GM12892 (cell line): ENCODE measurements at regions not wholly inside any gene's neighbourhood (a gene's known extent, or its start where the extent isn't known, plus 50 kb on each side); places are given as distances from the start of the nearest gene placed in this dataset.
A peak's percentile ranks its signal among the peaks of the same experiment; 100 is the strongest.

ENCODE experiments used
- DNase-seq: peaks from one replicate; pipeline ENCODE4 v3.0.0; 2011; ENCODE audit not compliant: insufficient read length
- FAIRE-seq: peaks from 2 replicates; lab custom pipeline; 2011; peaks lifted over from hg19 to GRCh38; lab: Jason Lieb, UNC
- POLR2A ChIP-seq: IDR thresholded peaks from 2 replicates; pipeline ENCODE4 v1.6.1; 2011; ENCODE audit warnings: low read depth, low read length, control low read depth
- POLR2AphosphoS5 ChIP-seq: IDR thresholded peaks from 2 replicates; pipeline ENCODE4 v1.6.1; 2011; ENCODE audit warnings: low read depth, low read length, control low read depth
- TAF1 ChIP-seq: IDR thresholded peaks from 2 replicates; pipeline ENCODE4 v1.6.1; 2011; ENCODE audit warnings: low read depth, mild to moderate bottlenecking, control low read depth, low read length, borderline replicate concordance

DNA sequence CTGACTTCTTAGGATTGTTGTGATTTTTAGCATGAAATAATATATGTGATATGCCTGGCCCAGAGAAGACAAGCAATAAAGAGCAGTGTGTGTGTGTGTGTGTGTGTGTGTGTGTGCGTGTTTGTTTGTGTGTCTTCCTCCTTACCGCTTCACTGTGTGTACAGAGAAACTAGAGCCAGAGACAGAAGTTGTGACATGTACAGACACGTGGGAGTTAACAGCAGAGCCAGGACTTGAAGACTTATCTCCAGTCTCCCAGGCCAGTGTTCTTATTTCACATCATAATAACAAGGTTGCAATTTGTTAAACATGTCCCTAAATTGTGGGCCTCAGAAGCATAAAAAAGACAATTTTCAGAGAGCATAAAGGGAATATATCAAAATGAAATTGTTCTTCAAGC, 192.0 kb upstream of the JUN start:
- DNase-seq (no peak), FAIRE-seq (no peak)
- TF ChIP-seq POLR2AphosphoS5 (no peak), TAF1 (no peak), POLR2A (no peak)

DNA sequence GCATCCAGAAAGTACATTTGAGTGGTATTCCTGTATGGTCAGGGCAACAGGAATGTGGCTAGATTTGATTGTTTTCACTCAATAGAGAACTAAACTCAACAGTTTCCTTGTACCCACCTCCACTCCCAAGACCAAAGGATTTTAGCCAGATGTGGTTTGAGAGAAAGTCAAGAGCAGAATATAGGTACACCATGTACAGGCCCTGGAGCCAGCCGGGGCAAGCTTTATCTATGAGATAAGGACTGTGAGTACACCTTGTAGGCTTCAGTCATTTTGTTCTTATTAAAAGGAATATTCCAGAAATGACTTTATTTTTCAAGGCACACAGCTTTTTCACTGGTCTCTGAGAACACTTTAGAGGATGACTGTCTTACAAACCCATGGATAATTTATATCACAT, 192.4 kb upstream of the JUN start:
- FAIRE-seq (no peak), DNase-seq (no peak)
- no peak for TF ChIP-seq POLR2AphosphoS5
- TF ChIP-seq POLR2A: no peak
- no peak for TF ChIP-seq TAF1

DNA sequence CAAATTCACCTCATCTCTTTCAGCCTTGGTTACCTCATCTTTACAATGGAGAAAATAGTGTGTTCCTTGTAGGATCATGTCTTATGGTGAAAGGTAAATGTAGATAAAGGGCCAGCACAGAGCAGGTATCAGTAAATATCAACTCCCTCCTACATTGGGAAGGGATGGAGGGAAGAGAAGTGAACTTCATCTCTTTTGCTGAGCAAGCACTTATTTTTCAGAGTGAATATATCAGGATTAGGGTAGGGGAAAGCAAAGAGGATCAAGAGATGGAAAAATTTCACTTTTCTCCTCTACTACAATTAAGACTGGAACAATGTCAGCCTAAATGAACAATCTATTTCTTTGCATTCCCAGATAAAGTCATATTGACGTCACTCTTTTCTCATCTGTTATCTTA, 193.8 kb upstream of the JUN start:
- TF ChIP-seq TAF1 (no peak), POLR2A (no peak), POLR2AphosphoS5 (no peak)
- no peak for DNase-seq
- no peak for FAIRE-seq

DNA sequence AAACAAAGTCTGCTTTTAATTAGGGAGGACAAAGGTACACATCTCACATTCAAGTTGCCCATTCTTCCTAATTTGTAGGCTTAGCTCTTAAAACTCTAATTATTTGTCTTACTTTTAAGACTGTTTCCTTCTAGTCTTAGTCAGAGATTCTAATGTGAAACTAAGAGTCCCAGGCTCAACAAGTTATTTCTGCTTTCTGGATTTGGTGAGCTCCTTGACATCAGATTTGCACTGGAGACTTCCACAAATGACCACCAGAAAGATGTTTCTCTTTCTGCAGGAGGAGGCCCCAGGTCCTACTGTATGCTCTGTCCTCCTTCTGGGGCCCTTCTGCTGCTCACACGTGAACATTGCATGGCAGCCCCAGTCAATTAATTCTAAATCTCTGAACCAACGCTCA, 194.2 kb upstream of the JUN start:
- no peak for FAIRE-seq
- TF ChIP-seq POLR2AphosphoS5: no peak
- no peak for TF ChIP-seq POLR2A
- no peak for TF ChIP-seq TAF1
- no peak for DNase-seq

DNA sequence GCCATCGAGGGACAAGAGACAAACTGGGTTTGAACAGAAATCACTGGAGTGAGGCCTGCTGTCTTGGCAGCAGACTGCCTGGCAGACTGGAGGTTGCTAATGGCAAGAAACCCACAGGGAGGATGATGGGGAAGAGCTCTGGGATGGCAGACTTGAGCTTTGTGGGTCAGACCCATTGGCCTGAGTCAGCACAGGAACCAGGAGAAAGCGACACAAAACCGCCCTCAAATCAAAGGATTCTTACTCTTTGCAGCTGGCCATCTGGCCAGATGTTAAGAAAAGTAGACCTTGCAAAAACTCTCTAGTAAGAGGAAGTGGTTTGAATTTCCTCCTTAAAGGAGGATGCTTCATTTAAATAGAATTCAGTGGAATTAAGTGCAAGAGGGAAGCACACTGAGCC, 195.2 kb upstream of the JUN start:
- no peak for FAIRE-seq
- TF ChIP-seq TAF1: no peak
- TF ChIP-seq POLR2A: no peak
- TF ChIP-seq POLR2AphosphoS5: no peak
- DNase-seq: no peak

DNA sequence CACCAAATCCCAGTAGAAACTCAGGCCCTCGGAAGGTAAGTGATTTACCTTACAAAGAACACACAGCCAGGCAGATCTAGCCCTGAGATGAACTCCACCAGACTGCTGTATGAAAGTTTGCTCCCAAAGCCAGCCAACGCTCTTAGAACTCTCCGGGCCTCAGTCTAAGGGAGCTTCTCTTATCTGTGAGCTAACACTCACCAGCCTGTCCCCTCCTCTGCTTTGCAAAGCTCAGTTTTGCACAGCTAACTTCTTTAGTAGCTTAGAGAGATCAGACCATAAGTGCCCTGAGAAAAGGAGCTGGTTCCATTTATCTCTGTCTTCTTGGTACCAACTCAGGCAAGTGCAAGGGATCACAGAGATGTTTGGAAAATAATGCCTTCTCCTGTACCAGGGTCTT, 195.8 kb upstream of the JUN start:
- FAIRE-seq: no peak

DNA sequence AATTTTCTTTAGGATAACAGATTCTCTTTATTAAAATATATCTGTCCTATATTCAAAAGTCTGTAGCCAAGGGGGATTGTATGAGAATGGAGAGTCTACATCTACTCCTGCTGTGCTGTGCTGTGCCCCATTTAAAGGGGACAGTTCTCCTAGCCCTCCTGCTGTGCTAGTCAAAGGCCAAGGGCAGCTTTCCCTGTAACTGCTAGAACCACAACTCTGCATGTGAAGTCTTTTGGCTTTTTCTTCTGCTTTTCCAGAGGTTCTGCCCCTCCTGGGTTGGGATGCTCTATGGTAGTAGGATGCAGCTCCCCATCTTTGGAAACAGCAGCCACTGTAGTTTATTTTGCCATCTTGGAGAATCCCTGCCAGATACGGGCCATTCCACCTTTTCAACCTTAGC, 197.5 kb upstream of the JUN start:
- DNase-seq: no peak
- no peak for FAIRE-seq

More for the DNA sequence above, 195.8 kb upstream of the JUN start:
- TF ChIP-seq TAF1 (no peak), POLR2AphosphoS5 (no peak), POLR2A (no peak)
- no peak for DNase-seq

DNA sequence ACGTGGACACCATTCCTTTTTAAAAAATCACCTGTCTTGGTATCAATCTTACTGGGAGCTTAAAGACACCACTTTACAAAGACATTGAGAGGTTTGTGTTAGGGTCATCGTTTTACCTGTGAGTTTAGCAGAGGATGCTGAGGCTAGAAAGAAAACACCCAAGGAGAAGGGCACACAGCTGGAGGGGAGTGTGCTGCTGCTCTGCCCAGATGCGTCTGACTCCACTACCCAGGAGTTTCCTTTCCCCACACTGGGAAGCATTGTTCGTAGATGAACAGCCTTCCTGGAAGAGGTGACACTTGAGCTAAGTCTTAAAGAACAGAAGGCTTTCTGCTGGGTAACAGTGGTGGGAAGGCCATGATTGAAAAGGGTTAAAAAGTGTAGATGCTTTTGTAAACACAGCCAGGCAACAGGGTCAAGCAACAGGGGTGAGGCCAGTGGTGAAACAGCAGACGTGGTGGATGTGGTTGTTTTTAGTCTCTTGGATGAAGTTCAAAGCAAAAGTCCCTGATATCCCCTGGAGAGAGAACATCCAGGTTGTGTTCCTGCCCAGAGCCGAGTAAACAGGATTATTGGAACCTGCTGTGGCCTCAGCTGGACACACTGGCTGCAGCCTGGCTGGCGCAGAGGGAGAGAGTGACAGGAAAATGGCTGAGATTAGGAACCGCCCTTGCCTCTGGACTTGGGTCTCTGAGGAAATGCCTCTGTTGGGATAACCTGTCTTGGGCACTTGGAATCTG, 198.6 kb upstream of the JUN start:
- no peak for FAIRE-seq
- no peak for DNase-seq
- TF ChIP-seq POLR2A (no peak), POLR2AphosphoS5 (no peak), TAF1 (no peak)

More for the DNA sequence above, 197.5 kb upstream of the JUN start:
- TF ChIP-seq TAF1: no peak
- TF ChIP-seq POLR2AphosphoS5: no peak
- TF ChIP-seq POLR2A: no peak

DNA sequence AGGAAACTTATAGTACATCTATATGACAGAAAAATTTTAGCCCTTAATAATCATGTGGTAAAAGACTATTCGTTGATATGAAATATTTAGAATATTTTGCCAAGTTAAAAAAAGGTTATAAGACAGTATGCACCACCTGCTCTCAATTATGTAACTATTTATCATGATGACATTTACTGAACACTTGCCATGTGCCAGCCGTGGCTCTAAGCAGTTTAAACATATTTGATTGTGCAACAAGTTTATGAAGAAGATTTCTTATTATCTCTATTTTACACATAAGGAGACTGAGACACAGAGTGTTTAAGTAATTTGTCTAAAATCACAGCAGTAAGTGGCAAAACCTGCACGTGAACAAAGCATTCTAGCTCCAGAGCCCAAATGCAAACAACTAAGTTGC, 199.3 kb upstream of the JUN start:
- DNase-seq: no peak
- no peak for FAIRE-seq
- no peak for TF ChIP-seq POLR2AphosphoS5
- TF ChIP-seq TAF1: no peak
- no peak for TF ChIP-seq POLR2A

DNA sequence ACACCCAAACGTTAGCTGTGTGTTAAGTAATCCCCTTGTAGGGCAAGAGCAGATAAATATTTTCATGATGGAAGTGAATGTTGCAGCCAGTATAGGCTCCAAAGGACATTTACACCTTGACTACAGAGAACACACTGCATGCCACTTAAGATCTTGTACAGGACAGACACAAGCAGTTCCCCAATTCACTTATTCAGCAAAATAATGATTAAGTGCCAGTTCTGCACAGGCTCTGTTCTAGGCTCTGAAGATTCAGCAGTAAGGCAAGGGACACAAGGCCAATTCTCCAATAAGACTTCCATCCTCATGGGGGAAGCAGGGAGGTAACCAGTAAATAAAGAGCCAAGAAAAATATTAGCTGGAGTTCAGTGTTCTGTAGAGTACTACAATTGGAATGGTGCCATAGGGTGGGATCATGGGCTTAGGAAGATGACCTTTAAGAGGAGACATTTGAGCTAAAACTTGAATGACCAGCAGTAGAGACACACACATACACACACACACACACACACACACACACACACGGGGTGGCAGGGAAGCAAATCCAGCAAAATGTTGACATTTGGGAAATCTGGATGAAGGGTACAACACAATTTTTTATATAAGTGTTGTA, 199.9 kb upstream of the JUN start:
- no peak for FAIRE-seq
- no peak for DNase-seq
- TF ChIP-seq POLR2AphosphoS5 (no peak), POLR2A (no peak), TAF1 (no peak)

DNA sequence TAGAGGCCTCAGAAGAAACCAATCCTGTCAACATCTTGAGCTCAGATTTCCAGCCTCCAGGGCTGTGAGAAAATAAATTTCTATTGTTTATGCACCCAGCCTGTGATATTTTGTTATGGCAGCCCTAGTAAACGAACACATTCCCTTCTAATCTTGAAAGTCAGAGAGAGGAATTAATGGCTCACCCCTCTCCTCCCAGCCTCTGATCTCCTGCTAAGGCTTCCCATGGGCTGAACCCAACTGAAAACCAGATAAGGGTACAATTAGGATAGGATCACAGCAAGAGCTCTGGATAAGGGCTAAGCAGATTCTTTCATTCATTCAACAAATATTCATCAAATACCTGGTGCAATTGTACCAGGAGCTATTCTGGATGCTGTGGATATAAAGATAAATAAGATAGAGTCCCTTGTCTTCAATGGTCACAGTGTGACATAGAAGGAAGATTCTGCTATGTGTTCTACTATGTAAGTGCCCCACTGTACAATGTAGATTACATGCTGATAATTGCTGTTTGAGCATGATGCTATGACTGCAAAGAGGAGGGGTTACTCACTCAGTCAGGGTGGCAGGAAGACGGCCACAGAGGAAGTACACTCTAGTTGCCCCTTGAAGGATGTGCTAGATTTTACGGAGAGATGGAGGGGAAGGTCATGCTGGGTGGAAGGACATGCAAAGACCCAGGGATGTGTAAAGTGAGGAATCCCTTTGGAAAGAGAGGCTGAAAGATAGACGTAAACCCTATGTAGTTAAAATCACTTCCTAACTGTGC, 203.3 kb upstream of the JUN start:
- no peak for TF ChIP-seq POLR2AphosphoS5
- TF ChIP-seq TAF1: no peak
- no peak for TF ChIP-seq POLR2A
- DNase-seq (no peak), FAIRE-seq (no peak)

DNA sequence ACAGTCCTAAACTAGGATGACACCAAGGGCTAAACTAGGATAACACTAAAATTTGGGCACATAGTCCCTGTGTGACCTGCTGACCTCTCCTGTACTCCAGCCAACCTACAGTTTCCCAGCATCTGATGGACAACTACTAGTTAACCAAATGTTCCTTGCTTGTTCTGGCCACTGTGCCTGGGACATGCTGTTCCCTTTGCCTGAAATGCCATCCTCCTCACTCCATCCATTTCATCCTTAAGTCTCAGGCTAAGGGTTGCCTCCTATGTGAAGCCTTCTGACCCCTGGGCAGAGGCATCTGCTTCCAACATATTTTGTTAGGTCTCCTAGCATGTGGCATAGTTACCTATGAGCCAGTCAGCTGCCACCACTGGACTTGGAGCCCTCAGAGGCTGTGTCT, 204.9 kb upstream of the JUN start:
- peak; percentile 69 for FAIRE-seq
- TF ChIP-seq TAF1 (no peak), POLR2AphosphoS5 (no peak), POLR2A (no peak)
- DNase-seq: no peak
